OCI-LY7 (cell line): ENCODE measurements at regions not wholly inside any gene's neighbourhood (a gene's known extent, or its start where the extent isn't known, plus 50 kb on each side); places are given as distances from the start of the nearest gene placed in this dataset.

Experiments
- BruUV-seq: library from RNA; stranded (reverse); fragments of 400-500 nt; replicated peaks from 2 replicates; lab custom pipeline; 2021; lab: Mats Ljungman, UMichigan
- CTCF ChIA-PET: fragments of 300-600 bp; sonication (Branson Sonifier 250); formaldehyde crosslinking; loops from one replicate; lab custom pipeline; 2022; ENCODE audit warnings: antibody characterized with exemption; ENCODE audit not compliant: unreplicated experiment; lab: Charles Lee
- POLR2A ChIA-PET: fragments of 300-600 bp; sonication (Branson Sonifier 250); formaldehyde crosslinking; loops from one replicate; lab custom pipeline; 2022; ENCODE audit warnings: antibody characterized with exemption; lab: Charles Lee
- DNase-seq: peaks from one replicate; pipeline ENCODE4 v3.0.0-alpha.2; 2015; ENCODE audit warnings: low spot score
- H2AFZ ChIP-seq: fragments of 200-600 bp; sonication (generic), shearing (Covaris generic); 2 replicates; pipeline ENCODE4 v1.6.1; 2014; ENCODE audit warnings: mild to moderate bottlenecking, antibody characterized with exemption, low read length, moderate library complexity
- H3K27ac ChIP-seq: fragments of 200-600 bp; sonication (generic); 2 replicates; pipeline ENCODE4 v1.5.1; 2014; ENCODE audit warnings: mixed run types, low read depth, mild to moderate bottlenecking, moderate library complexity, low read length, inconsistent platforms; ENCODE audit not compliant: poor library complexity, severe bottlenecking
- H3K36me3 ChIP-seq: fragments of 200-600 bp; sonication (generic); 2 replicates; pipeline ENCODE4 v1.6.1; 2014; ENCODE audit warnings: mild to moderate bottlenecking, antibody characterized with exemption, low read length, moderate library complexity, mixed read lengths; ENCODE audit not compliant: insufficient read depth
- H3K4me1 ChIP-seq: fragments of 200-600 bp; sonication (generic); 2 replicates; pipeline ENCODE4 v1.5.1; 2014; ENCODE audit warnings: mild to moderate bottlenecking, low read length; ENCODE audit not compliant: insufficient read depth, poor library complexity, severe bottlenecking
- H3K4me2 ChIP-seq: fragments of 200-600 bp; sonication (generic); 2 replicates; pipeline ENCODE4 v1.6.1; 2014; ENCODE audit warnings: mild to moderate bottlenecking, low read length
- H3K4me3 ChIP-seq: fragments of 200-600 bp; sonication (generic); 2 replicates; pipeline ENCODE4 v1.5.1; 2014; ENCODE audit warnings: mild to moderate bottlenecking, low read depth, low read length; ENCODE audit not compliant: poor library complexity, severe bottlenecking
- H3K79me2 ChIP-seq: fragments of 200-600 bp; sonication (generic); 2 replicates; pipeline ENCODE4 v1.6.1; 2016; ENCODE audit warnings: low read depth, mild to moderate bottlenecking, low read length, moderate library complexity, mixed read lengths; ENCODE audit not compliant: insufficient read depth
- H3K9me2 ChIP-seq: fragments of 200-600 bp; sonication (generic); 2 replicates; pipeline ENCODE4 v1.6.1; 2016; ENCODE audit warnings: mild to moderate bottlenecking, low read length, mixed read lengths; ENCODE audit not compliant: insufficient read depth
- H3K9me3 ChIP-seq: fragments of 200-600 bp; sonication (generic); 2 replicates; pipeline ENCODE4 v1.6.1; 2014; ENCODE audit warnings: mild to moderate bottlenecking, mixed run types, low read length, mixed read lengths
- H4K20me1 ChIP-seq: fragments of 200-600 bp; sonication (generic); 2 replicates; pipeline ENCODE4 v1.6.1; 2014; ENCODE audit warnings: mild to moderate bottlenecking, antibody characterized with exemption, low read length, moderate library complexity, mixed read lengths; ENCODE audit not compliant: insufficient read depth
- EZH2phosphoT487 ChIP-seq: fragments of 200-600 bp; sonication (generic); IDR thresholded peaks from 2 replicates; pipeline ENCODE4 v1.6.1; 2018; ENCODE audit warnings: low read depth, borderline replicate concordance, mild to moderate bottlenecking, mixed run types, antibody characterized with exemption, low read length, moderate library complexity, mixed read lengths
- intact Hi-C: fragments of 100-400 bp; cut with micrococcal nuclease; formaldehyde crosslinking; loops from one replicate; pipeline ENCODE4 v1.10.0; 2022; ENCODE audit not compliant: unreplicated experiment
- TF ChIP-seq, protein P1 (sequence below): fragments of 200-600 bp; sonication (generic); conservative IDR thresholded peaks from 2 replicates; pipeline ENCODE4 v1.5.1; 2014; ENCODE audit warnings: mild to moderate bottlenecking, antibody characterized with exemption, low read length, moderate library complexity, mixed read lengths

- no TSS peak for BruUV-seq
- DNase-seq: no peak
- TF ChIP-seq, protein P1, sequence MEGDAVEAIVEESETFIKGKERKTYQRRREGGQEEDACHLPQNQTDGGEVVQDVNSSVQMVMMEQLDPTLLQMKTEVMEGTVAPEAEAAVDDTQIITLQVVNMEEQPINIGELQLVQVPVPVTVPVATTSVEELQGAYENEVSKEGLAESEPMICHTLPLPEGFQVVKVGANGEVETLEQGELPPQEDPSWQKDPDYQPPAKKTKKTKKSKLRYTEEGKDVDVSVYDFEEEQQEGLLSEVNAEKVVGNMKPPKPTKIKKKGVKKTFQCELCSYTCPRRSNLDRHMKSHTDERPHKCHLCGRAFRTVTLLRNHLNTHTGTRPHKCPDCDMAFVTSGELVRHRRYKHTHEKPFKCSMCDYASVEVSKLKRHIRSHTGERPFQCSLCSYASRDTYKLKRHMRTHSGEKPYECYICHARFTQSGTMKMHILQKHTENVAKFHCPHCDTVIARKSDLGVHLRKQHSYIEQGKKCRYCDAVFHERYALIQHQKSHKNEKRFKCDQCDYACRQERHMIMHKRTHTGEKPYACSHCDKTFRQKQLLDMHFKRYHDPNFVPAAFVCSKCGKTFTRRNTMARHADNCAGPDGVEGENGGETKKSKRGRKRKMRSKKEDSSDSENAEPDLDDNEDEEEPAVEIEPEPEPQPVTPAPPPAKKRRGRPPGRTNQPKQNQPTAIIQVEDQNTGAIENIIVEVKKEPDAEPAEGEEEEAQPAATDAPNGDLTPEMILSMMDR: no peak
- TF ChIP-seq EZH2phosphoT487: no peak
- H3K27ac ChIP-seq: no peak overlapping the region
- H3K36me3 ChIP-seq: no peaks in the 10 kb centered on the region
- ChIA-PET POLR2A (interaction anchor here (0.6 to 0.9 kb wide), 3 partner anchors 22 to 186 kb away, joined by 3 read pairs; no protein-coding TSS in a partner anchor), CTCF (no interaction called here)
- 0 out of 2 replicates have a peak, but pooled peaks cover 8% of the 10 kb centered on the region for H3K9me3 ChIP-seq
- no peaks in the 10 kb centered on the region for H3K9me2 ChIP-seq
- H2AFZ ChIP-seq: no peak overlapping the region
- no peak overlapping the region for H3K4me2 ChIP-seq
- no peaks in the 10 kb centered on the region for H3K4me1 ChIP-seq
- no peaks in the 10 kb centered on the region for H3K79me2 ChIP-seq
- no peak overlapping the region for H3K4me3 ChIP-seq
- intact Hi-C loops: no loop called here
- no peaks in the 10 kb centered on the region for H4K20me1 ChIP-seq
Measured at GRCh38 chr4:145346081-145346480, 135.6 kb upstream of the SMAD1 start.

DNA sequence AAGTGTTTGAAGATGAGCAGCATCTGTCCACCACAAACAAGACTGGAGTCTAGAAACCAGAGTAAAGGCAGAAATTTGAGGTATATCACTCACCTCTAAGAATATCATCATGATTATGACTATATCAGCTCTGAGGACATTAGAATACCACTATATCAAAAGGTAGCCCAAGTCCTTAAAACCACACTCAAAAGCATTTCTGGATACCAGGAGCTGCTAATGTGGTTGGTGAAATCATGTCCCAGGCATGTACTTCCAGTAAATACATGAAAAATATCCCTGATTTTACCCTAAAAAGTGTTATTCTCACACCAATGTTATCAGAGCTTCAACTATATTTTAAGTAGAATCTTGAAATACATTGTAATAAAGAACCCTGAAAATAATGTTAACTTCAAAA, 136.3 kb upstream of the SMAD1 start:
- Histone ChIP-seq H3K4me2 (no peak overlapping the region), H3K4me3 (no peak overlapping the region), H4K20me1 (no peaks in the 10 kb centered on the region), H3K79me2 (no peaks in the 10 kb centered on the region), H3K9me3 (0 out of 2 replicates have a peak, but pooled peaks cover 8% of the 10 kb centered on the region), H2AFZ (no peak overlapping the region), H3K36me3 (no peaks in the 10 kb centered on the region), H3K27ac (no peak overlapping the region), H3K4me1 (no peaks in the 10 kb centered on the region), H3K9me2 (no peaks in the 10 kb centered on the region)
- ChIA-PET CTCF (no interaction called here), POLR2A (interaction anchor here (0.6 to 0.9 kb wide), 3 partner anchors 21 to 187 kb away, joined by 3 read pairs; no protein-coding TSS in a partner anchor)
- no TSS peak for BruUV-seq
- TF ChIP-seq EZH2phosphoT487: no peak
- TF ChIP-seq, protein P1: no peak
- DNase-seq: no peak
- intact Hi-C loops: no loop called here

DNA sequence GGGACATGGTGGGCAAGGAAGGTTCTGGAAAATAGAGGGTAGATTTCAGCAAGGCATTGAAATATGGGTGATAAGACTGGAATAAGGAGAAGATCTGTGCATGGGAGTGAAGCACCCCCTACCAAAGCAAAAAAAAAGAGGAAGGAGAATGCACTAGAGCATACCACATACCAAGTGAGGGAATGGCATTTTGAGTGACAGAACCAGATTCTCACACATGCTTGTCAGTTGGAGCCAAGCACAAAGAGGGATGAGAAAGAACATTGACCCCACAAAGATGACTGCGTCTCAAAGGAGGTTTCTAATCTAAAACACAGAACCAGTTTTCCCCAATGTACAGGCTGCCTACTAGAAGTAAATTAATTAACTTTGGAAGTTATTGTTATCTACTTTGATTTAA, 140.3 kb upstream of the SMAD1 start:
- Histone ChIP-seq H2AFZ (no peak overlapping the region), H3K9me3 (no peaks in the 10 kb centered on the region), H3K36me3 (no peaks in the 10 kb centered on the region), H3K9me2 (no peaks in the 10 kb centered on the region; the same call in 1 of the 2 replicates), H3K79me2 (no peaks in the 10 kb centered on the region), H3K4me1 (no peaks in the 10 kb centered on the region), H3K4me2 (no peak overlapping the region), H3K27ac (no peak overlapping the region), H4K20me1 (no peaks in the 10 kb centered on the region), H3K4me3 (no peak overlapping the region)
- POLR2A ChIA-PET: no interaction called here
- CTCF ChIA-PET: no interaction called here
- TF ChIP-seq, protein P1: no peak
- TF ChIP-seq EZH2phosphoT487: no peak
- no TSS peak for BruUV-seq
- no peak for DNase-seq
- intact Hi-C loops: no loop called here
